Prostate gland (tissue), 2 donors: ENCODE measurements at regions not wholly inside any gene's neighbourhood (a gene's known extent, or its start where the extent isn't known, plus 50 kb on each side); places are given as distances from the start of the nearest gene placed in this dataset.

Experiments
- CTCF ChIP-seq, 4 experiments: fragments of 200-600 bp in 2 of 4; fragments of 450-650 bp in 2 of 4; sonication (generic) in 2 of 4; IDR thresholded peaks; 1 replicate in 3 of 4; 2 replicates in 1 of 4; pipeline ENCODE4 v1.5.1; 2016 to 2019; ENCODE audit warnings: antibody characterized with exemption in 4 of 4, mild to moderate bottlenecking in 2 of 4, moderate library complexity in 2 of 4
- POLR2A ChIP-seq: fragments of 450-650 bp; IDR thresholded peaks from one replicate; pipeline ENCODE4 v1.6.1; 2016; ENCODE audit warnings: antibody characterized with exemption, mild to moderate bottlenecking
- POLR2AphosphoS5 ChIP-seq: sonication (generic); formaldehyde crosslinking; IDR thresholded peaks from one replicate; pipeline ENCODE4 v1.6.1; 2017; ENCODE audit warnings: antibody characterized with exemption

- no peak for TF ChIP-seq CTCF (IDR thresholded peaks at IDR 0.05)
- TF ChIP-seq POLR2AphosphoS5, result no peak
- no peak for TF ChIP-seq POLR2A
These were observed 318.7 kb upstream of the TECRL start for GRCh38 chr4:64727960-64728359.
